Activated B cell treated with CpG ODN at 0.5 μM for 24 hours (primary cell): ENCODE measurements at regions not wholly inside any gene's neighbourhood (a gene's known extent, or its start where the extent isn't known, plus 50 kb on each side); places are given as distances from the start of the nearest gene placed in this dataset.

ENCODE experiments used
- ATAC-seq: fragments of 200-7000 bp; cut with Tn5 transposase; one replicate; pipeline ENCODE4 v1.10.0; 2021; ENCODE audit warnings: low read depth, mild to moderate bottlenecking, moderate library complexity
- CTCF ChIA-PET: fragments of 350-600 bp; sonication (Branson Sonifier 250); formaldehyde crosslinking; loops from one replicate; lab custom pipeline; 2021; ENCODE audit warnings: antibody characterized with exemption; lab: Charles Lee
- POLR2A ChIA-PET: fragments of 350-600 bp; sonication (Branson Sonifier 250); formaldehyde crosslinking; loops from one replicate; lab custom pipeline; 2021; ENCODE audit warnings: antibody characterized with exemption; lab: Charles Lee
- DNase-seq: peaks from one replicate; pipeline ENCODE4 v3.0.0; 2022
- H3K27ac Mint-ChIP-seq: one replicate; pipeline ENCODE4 v1.8.0; 2020; ENCODE audit warnings: mixed read lengths
- H3K27me3 Mint-ChIP-seq: one replicate; pipeline ENCODE4 v1.8.0; 2021; ENCODE audit warnings: mixed read lengths
- H3K36me3 Mint-ChIP-seq: one replicate; pipeline ENCODE4 v1.8.0; 2021; ENCODE audit warnings: low read depth, mixed read lengths
- H3K4me1 Mint-ChIP-seq: one replicate; pipeline ENCODE4 v1.8.0; 2021; ENCODE audit warnings: mixed read lengths
- H3K4me3 Mint-ChIP-seq: one replicate; pipeline ENCODE4 v1.8.0; 2020; ENCODE audit warnings: mild to moderate bottlenecking, mixed read lengths
- H3K9me3 Mint-ChIP-seq: one replicate; pipeline ENCODE4 v1.8.0; 2020; ENCODE audit warnings: mixed read lengths
- CTCF ChIP-seq: fragments of 200-600 bp; IDR thresholded peaks from one replicate; pipeline ENCODE4 v1.8.0; 2022; ENCODE audit warnings: antibody characterized with exemption, mild to moderate bottlenecking
- intact Hi-C: fragments of 100-400 bp; cut with micrococcal nuclease; formaldehyde crosslinking; loops from one replicate; pipeline ENCODE4 v1.15.1; 2024

- Mint-ChIP-seq H3K9me3 (peaks cover 13% of the 10 kb centered on the region), H3K36me3 (peaks cover 5% of the 10 kb centered on the region), H3K27ac (no peak overlapping the region), H3K27me3 (no peaks in the 10 kb centered on the region), H3K4me3 (no peak overlapping the region), H3K4me1 (peaks cover 5% of the 10 kb centered on the region)
- TF ChIP-seq CTCF = no peak
- ChIA-PET CTCF (no interaction called here), POLR2A (no interaction called here)
- ATAC-seq (no peak), DNase-seq (no peak)
- intact Hi-C loops = no loop called here
Observed at GRCh38 chr2:174670446-174670845, 72.8 kb upstream of the WIPF1 start.

GRCh38 chr2:174669336-174669735 is 71.7 kb upstream of the WIPF1 start:
- Mint-ChIP-seq H3K9me3 (peaks cover 13% of the 10 kb centered on the region), H3K27ac (no peak overlapping the region), H3K27me3 (no peaks in the 10 kb centered on the region), H3K4me1 (peaks cover 7% of the 10 kb centered on the region), H3K4me3 (no peak overlapping the region), H3K36me3 (peaks cover 5% of the 10 kb centered on the region)
- intact Hi-C loops = no loop called here
- CTCF ChIA-PET = interaction anchor here (0.8 kb wide), 1 partner anchor 99 kb away, joined by 3 read pairs; no protein-coding TSS in a partner anchor
- DNase-seq = no peak
- ATAC-seq = no peak
- no peak for TF ChIP-seq CTCF
- POLR2A ChIA-PET = no interaction called here

GRCh38 chr2:174668075-174668474 is 70.5 kb upstream of the WIPF1 start:
- H3K27ac Mint-ChIP-seq = no peak overlapping the region
- TF ChIP-seq CTCF = no peak
- POLR2A ChIA-PET = interaction anchor here (1.1 kb wide), 1 partner anchor 21 kb away, joined by 3 read pairs; no protein-coding TSS in a partner anchor
- peaks cover 13% of the 10 kb centered on the region for H3K9me3 Mint-ChIP-seq
- intact Hi-C loops = no loop called here
- ATAC-seq (no peak), DNase-seq (no peak)
- peaks cover 3% of the 10 kb centered on the region for H3K36me3 Mint-ChIP-seq
- CTCF ChIA-PET = interaction anchor here (1.1 kb wide), 1 partner anchor 18 kb away, joined by 3 read pairs; no protein-coding TSS in a partner anchor
- no peak overlapping the region for H3K4me3 Mint-ChIP-seq
- peaks cover 17% of the 10 kb centered on the region for H3K4me1 Mint-ChIP-seq
- no peaks in the 10 kb centered on the region for H3K27me3 Mint-ChIP-seq

- CTCF ChIA-PET = interaction anchor here (1.1 kb wide), 1 partner anchor 19 kb away, joined by 3 read pairs; no protein-coding TSS in a partner anchor
- no peaks in the 10 kb centered on the region for H3K36me3 Mint-ChIP-seq
- DNase-seq = no peak
- TF ChIP-seq CTCF = no peak
- peaks cover 10% of the 10 kb centered on the region for H3K9me3 Mint-ChIP-seq
- POLR2A ChIA-PET = interaction anchor here (1.1 kb wide), 1 partner anchor 22 kb away, joined by 3 read pairs; no protein-coding TSS in a partner anchor
- ATAC-seq = no peak
- no peak overlapping the region for H3K27ac Mint-ChIP-seq
- peaks cover 24% of the 10 kb centered on the region for H3K4me1 Mint-ChIP-seq
- no peak overlapping the region for H3K4me3 Mint-ChIP-seq
- no peaks in the 10 kb centered on the region for H3K27me3 Mint-ChIP-seq
- intact Hi-C loops = no loop called here
Observed at GRCh38 chr2:174667250-174667860, 69.8 kb upstream of the WIPF1 start.

- H3K4me3 Mint-ChIP-seq = no peak overlapping the region
Observed at GRCh38 chr2:174666845-174667244, 69.2 kb upstream of the WIPF1 start.

More at GRCh38 chr2:174666845-174667244, 69.2 kb upstream of the WIPF1 start:
- intact Hi-C loops = no loop called here
- ChIA-PET POLR2A (interaction anchor here (1.1 kb wide), 1 partner anchor 23 kb away, joined by 3 read pairs; no protein-coding TSS in a partner anchor), CTCF (interaction anchor here (1.1 kb wide), 1 partner anchor 19 kb away, joined by 3 read pairs; no protein-coding TSS in a partner anchor)
- no peak for ATAC-seq
- H3K27me3 Mint-ChIP-seq = no peaks in the 10 kb centered on the region
- no peak for DNase-seq
- peaks cover 25% of the 10 kb centered on the region for H3K4me1 Mint-ChIP-seq
- no peaks in the 10 kb centered on the region for H3K36me3 Mint-ChIP-seq
- H3K27ac Mint-ChIP-seq = no peak overlapping the region
- peaks cover 7% of the 10 kb centered on the region for H3K9me3 Mint-ChIP-seq
- no peak for TF ChIP-seq CTCF
